Kidney (tissue), 13 donors: ENCODE measurements at regions not wholly inside any gene's neighbourhood (a gene's known extent, or its start where the extent isn't known, plus 50 kb on each side); places are given as distances from the start of the nearest gene placed in this dataset.

ENCODE experiments used
- DNase-seq, 5 donors: peaks; one replicate each; pipeline ENCODE4 v3.0.0-alpha.2; 2013 to 2020
- FAIRE-seq: peaks from 2 replicates; lab custom pipeline; 2012; peaks lifted over from hg19 to GRCh38; lab: Jason Lieb, UNC
- H3K27ac ChIP-seq, 2 donors: one replicate each; pipeline ENCODE4 v1.7.0; 2013; ENCODE audit warnings: low read depth in 2 of 2, low read length in 2 of 2, inconsistent platforms in 1 of 2
- H3K27me3 ChIP-seq: one replicate; pipeline ENCODE4 v1.7.1; 2013; ENCODE audit warnings: low read length, inconsistent platforms; ENCODE audit not compliant: control insufficient read depth, insufficient read depth
- H3K36me3 ChIP-seq, 3 donors: one replicate each; pipeline versions ENCODE4 v1.7.0 to v1.7.1; 2013; ENCODE audit warnings: low read length in 3 of 3, control low read depth in 1 of 3, inconsistent platforms in 1 of 3; ENCODE audit not compliant: insufficient read depth in 3 of 3, control insufficient read depth in 2 of 3
- H3K4me1 ChIP-seq, 3 donors: one replicate each; pipeline versions ENCODE4 v1.7.0 to v1.7.1; 2013; ENCODE audit warnings: low read length in 3 of 3, inconsistent platforms in 1 of 3, low read depth in 1 of 3; ENCODE audit not compliant: control insufficient read depth in 2 of 3, insufficient read depth in 2 of 3
- H3K4me3 ChIP-seq, 3 donors: one replicate each; pipeline versions ENCODE4 v1.7.0 to v1.8.1; 2013; ENCODE audit warnings: low read length in 3 of 3, control low read depth in 1 of 3, inconsistent platforms in 1 of 3
- H3K9ac ChIP-seq, 3 donors: one replicate each; pipeline versions ENCODE4 v1.7.0 to v1.7.1; 2013; ENCODE audit warnings: low read length in 3 of 3, control low read depth in 1 of 3, inconsistent platforms in 1 of 3
- H3K9me3 ChIP-seq, 3 donors: one replicate each; pipeline versions ENCODE4 v1.7.0 to v1.7.1; 2013; ENCODE audit warnings: low read length in 3 of 3, control low read depth in 1 of 3, inconsistent platforms in 1 of 3; ENCODE audit not compliant: control insufficient read depth in 2 of 3, insufficient read depth in 1 of 3
- CTCF ChIP-seq: IDR thresholded peaks from 3 replicates; pipeline ENCODE4 v1.5.1; 2012; ENCODE audit warnings: mild to moderate bottlenecking, moderate library complexity, borderline replicate concordance; ENCODE audit not compliant: insufficient read depth; ENCODE audit errors: extremely low read depth
- intact Hi-C: fragments of 100-400 bp; cut with DNase I; formaldehyde crosslinking; loops from one replicate; pipeline ENCODE4 v1.11.1; 2022
- donor health status: control.
- donor health status: control.
- donor health status: control.
- donor health status: control.
- donor health status: control.
- donor health status: DM: yes; HTN: yes; CAD: no.
- donor health status: Normal renal cell carcinoma (clear cell type).

- DNase-seq = peak in 3 of 5 donors; percentile 18 to 51 (median 30)
- intact Hi-C loops = no loop called here
- Histone ChIP-seq H3K27ac (no peak overlapping the region), H3K36me3 (no peaks in the 10 kb centered on the region), H3K27me3 (no peaks in the 10 kb centered on the region), H3K9ac (no peak overlapping the region), H3K9me3 (no peaks in the 10 kb centered on the region), H3K4me1 (no peaks in the 10 kb centered on the region), H3K4me3 (no peak overlapping the region)
- FAIRE-seq = no peak
- TF ChIP-seq CTCF = no peak
Measured at GRCh38 chr17:6304894-6305612, 129.9 kb downstream of the AIPL1 start.

GRCh38 chr17:6303664-6304063 is 131.3 kb downstream of the AIPL1 start:
- no peaks in the 10 kb centered on the region for H3K27me3 ChIP-seq
- no peak for TF ChIP-seq CTCF
- H3K36me3 ChIP-seq = no peaks in the 10 kb centered on the region
- intact Hi-C loops = no loop called here
- no peak for FAIRE-seq
- H3K9me3 ChIP-seq = no peaks in the 10 kb centered on the region
- H3K4me3 ChIP-seq = no peak overlapping the region
- DNase-seq = peak in 4 of 5 donors; percentile 61 to 84 (median 82)
- H3K27ac ChIP-seq = no peak overlapping the region
- H3K9ac ChIP-seq = no peak overlapping the region
- no peaks in the 10 kb centered on the region for H3K4me1 ChIP-seq

- no peak overlapping the region for H3K27ac ChIP-seq
- no peaks in the 10 kb centered on the region for H3K27me3 ChIP-seq
Measured at GRCh38 chr17:6299275-6299674, 135.6 kb downstream of the AIPL1 start.

More at GRCh38 chr17:6299275-6299674, 135.6 kb downstream of the AIPL1 start:
- intact Hi-C loops = no loop called here
- no peak for DNase-seq
- Histone ChIP-seq H3K36me3 (no peaks in the 10 kb centered on the region), H3K9ac (no peak overlapping the region), H3K4me1 (no peaks in the 10 kb centered on the region), H3K9me3 (no peaks in the 10 kb centered on the region), H3K4me3 (no peak overlapping the region)
- no peak for TF ChIP-seq CTCF
- FAIRE-seq = no peak
